SU-DHL-6 (cell line): ENCODE measurements at regions not wholly inside any gene's neighbourhood (a gene's known extent, or its start where the extent isn't known, plus 50 kb on each side); places are given as distances from the start of the nearest gene placed in this dataset.

Experiments
- CTCF ChIP-seq: fragments of 200-600 bp; sonication (generic); IDR thresholded peaks from one replicate; pipeline ENCODE4 v1.5.1; 2017; ENCODE audit warnings: antibody characterized with exemption, mild to moderate bottlenecking, low read length, moderate library complexity; ENCODE audit not compliant: insufficient read depth, poor library complexity, severe bottlenecking
- EZH2phosphoT487 ChIP-seq: fragments of 200-600 bp; sonication (generic), shearing (Covaris generic); conservative IDR thresholded peaks from 2 replicates; pipeline ENCODE4 v1.6.1; 2018; ENCODE audit warnings: mild to moderate bottlenecking, antibody characterized with exemption, low read length, moderate library complexity, mixed read lengths

GRCh38 chr1:30469426-30469825 lies 254.0 kb downstream of the MATN1 start:
- no peak for TF ChIP-seq CTCF
- no peak for TF ChIP-seq EZH2phosphoT487
